ENCODE measurements at regions not wholly inside any gene's neighbourhood (a gene's known extent, or its start where the extent isn't known, plus 50 kb on each side); places are given as distances from the start of the nearest gene placed in this dataset.

DNA sequence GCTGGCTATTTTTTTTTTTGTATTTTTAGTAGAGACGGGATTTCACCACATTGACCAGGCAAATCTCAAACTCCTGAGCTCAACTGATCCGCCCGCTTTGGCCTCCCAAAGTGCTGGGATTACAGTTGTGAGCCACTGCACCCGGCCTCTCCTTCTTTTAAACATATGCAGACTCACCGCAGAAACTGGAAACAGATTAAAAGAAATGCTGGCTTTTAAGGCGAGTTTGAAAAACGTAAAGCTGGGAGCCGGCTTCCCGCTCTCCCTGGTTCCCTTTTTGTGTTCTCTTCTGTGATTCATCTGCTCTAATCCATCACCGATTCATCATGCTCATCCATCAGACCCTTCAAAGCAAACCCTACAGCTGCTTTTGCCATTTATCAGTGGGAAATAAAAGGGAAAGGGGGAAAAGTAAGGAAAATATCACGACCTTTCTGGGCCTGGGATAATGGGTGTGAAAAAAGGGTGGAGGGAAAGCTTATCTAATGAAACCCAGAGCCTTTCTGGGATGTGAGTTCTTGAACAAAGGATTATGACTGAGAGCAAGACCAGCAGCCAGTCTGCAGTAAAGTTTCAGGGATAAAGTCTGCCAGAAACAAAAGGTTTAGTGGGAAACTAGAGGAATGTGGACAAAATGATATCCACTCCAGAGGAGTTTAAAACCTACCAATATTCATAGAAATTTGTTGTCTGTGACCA lies 92.3 kb upstream of the LRIG1 start:
- DNase-seq: peak; percentile 75

DNA sequence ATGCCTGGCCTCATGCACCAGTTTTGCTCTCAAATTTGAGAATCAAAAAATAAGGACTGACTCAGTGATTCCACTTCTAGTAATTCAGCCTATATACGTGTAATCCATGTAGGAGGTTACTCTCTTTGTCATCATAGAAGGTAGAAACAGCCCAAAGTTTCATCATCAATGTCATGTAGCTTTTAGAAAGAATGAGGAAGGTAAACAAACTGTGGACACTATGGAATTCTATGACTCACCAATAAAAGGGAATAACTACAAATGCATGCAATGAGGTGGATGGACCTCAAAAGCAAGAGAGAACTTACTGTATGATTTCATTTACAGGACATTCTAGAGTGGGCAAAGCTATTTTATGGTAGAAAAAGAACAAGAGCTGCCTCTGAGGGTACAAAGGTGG lies 93.2 kb upstream of the LRIG1 start:
- DNase-seq: no peak

DNA sequence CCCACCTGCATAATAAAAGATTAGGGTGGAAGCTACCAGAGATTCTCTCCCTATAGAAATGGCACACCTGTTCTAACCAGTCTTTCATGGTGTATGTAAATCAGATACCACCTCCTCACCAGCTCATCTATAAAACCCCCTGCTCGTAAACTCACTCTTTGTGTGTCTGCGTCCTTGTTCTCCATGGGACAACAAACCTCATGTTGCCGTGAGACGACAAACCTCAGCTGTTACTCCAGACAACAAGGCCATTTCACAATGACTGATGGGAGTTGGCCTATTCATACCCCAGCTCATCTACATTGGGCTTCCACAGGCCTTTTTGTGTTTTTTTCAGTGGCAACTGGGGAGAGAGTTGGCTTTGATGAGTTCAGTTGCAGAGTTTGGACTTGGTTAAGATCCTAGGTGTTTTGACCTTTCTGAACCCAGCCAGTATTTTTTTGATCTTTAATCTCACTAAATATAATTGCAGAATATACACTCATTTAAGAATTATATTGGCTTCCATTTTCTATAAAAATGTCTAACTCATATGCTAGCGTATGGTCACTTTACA lies 96.6 kb upstream of the LRIG1 start:
- no peak for DNase-seq

DNA sequence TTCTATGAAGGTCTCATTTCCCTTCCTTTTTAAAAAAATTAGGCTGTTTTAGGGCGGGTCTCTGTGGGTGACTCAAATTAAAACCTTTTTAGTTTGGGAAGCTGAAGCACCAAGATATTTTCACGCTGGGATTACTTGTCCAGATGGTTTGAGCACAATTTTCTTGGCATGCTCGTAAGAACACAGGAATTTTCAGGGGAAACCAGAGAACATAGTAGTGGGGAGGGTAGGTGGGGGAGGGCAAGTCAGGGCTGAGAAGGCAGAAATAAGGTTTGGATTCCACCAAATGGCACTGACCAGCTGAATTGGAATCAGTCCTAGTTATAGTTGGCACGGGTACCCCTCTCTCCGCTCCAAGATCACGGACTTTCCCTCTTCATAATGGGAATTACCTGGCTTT lies 97.3 kb upstream of the LRIG1 start:
- DNase-seq: no peak

DNA sequence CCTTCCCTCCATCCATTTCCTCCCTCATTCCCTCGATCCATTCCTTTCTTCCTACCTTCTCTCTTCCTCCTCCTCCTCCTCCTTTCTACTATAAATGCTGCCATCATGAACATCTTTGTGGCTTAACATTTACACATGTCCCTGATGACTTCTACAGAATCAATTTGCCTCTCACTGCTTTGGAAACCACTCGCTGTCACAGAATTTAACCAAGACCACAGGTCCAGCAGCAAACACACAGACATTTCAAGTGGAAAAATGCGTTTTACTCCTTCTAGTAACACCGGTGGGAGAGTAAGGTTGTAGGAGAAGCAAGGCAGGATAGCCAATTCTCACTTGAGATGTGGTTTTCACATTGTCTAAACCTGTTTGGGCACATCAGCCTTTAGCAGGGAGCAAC lies 101.4 kb upstream of the LRIG1 start:
- DNase-seq: no peak

DNA sequence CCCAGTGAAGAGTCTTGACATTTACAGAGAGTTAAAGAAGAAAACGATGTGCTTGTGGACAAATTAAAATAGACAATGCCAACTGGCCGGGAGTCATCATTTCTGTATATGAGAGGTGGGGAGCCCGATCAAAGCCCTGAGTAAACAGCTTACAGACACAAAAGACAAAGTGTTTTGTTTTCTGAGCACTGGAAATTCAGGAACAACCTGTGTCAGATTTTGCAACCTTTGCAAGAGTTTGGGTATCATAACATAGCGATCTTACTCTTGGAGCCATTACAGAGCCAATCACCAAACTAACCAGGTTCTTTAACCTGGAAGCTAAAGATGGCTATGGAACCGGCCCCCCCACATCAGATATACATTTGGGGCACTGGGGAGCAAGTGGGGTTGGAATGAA lies 101.9 kb upstream of the LRIG1 start:
- no peak for DNase-seq

- DNase-seq: no peak
Observed at GRCh38 chr3:66603151-66603611, 102.4 kb upstream of the LRIG1 start.

GRCh38 chr3:66604481-66604880 lies 103.7 kb upstream of the LRIG1 start:
- DNase-seq: peak; percentile 60

DNA sequence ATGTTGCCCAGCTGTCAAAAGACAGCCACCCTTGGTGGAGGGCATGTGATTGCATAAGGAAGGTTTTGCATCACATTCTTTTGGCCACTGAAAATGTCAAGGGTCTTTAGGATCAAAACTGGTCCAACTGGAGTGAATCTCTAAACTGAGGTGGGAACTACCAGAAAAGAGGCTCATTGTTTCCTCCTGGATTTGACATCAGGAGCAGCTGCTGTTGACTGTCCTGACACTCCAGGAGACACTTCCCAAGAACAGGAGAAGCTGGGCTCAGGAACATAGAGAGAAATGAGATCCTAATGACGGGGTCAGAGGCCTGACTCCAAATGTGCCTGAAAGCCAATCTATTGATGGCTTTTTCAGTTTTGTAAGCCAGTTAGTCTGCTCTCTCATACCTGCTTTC lies 105.3 kb upstream of the LRIG1 start:
- DNase-seq: no peak

GRCh38 chr3:66606868-66607267 lies 106.0 kb upstream of the LRIG1 start:
- DNase-seq: no peak

GRCh38 chr3:66609660-66610561 lies 109.1 kb upstream of the LRIG1 start:
- DNase-seq: no peak

DNA sequence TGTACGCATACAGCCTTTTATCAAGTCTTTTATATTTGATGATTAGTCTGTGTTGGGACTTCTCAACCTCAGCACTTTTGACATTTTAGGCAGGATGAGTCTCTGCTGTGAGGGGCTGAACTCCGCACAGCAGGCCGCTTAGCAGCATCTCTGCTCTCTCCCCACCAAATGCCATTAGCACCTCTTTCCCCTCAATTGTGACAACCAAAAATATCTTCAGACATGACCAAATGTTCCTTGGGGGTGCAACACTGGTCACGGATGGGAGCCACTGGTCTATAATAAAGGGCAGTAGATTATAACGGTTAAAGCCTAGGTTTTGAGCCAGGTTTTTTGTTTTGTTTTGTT lies 109.7 kb upstream of the LRIG1 start:
- DNase-seq: no peak

DNA sequence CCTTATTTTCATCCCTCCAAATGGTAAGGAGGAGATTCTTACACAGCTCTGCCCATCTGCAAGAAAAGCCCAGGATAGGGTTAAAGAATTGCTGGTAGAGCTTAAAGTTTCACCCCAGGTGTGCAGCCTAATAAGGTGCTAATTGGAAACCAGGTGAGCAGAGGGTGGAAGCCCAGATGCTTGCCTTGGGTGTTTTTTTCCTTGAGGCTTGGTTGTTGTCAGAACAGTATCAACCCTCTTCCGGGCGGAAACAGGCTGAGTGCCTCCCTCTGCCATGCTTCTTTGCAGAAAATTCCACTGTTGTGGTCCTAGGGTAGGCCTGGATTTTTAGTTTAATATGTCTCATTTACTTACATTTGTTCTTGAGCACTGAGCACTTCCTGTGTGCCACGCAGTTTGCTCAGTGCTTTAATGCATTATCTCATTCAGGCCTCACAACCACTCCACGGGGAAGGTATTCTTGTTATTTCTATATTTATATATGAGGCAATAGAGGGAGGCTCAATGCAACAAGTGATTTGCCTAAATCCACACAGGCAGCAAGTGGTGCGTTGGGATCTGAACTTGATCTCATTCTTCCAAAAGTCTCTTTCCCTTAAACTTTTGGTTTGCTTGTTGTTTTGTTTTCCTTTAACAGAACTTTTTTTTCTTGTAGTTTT lies 115.0 kb upstream of the LRIG1 start:
- no peak for DNase-seq

GRCh38 chr3:66617351-66617750 lies 116.5 kb upstream of the LRIG1 start:
- no peak for DNase-seq

GRCh38 chr3:66618066-66618465 lies 117.2 kb upstream of the LRIG1 start:
- DNase-seq: no peak

GRCh38 chr3:66620296-66620695 lies 119.5 kb upstream of the LRIG1 start:
- DNase-seq: no peak

- no peak for DNase-seq
Observed at GRCh38 chr3:66622756-66623457, 122.1 kb upstream of the LRIG1 start.

GRCh38 chr3:66625505-66626216 lies 124.8 kb upstream of the LRIG1 start:
- DNase-seq: no peak

- no peak for DNase-seq
Observed at GRCh38 chr3:66629150-66629981, 128.5 kb upstream of the LRIG1 start.

- DNase-seq: peak; percentile 7
Observed at GRCh38 chr3:66629982-66630368, 129.2 kb upstream of the LRIG1 start.
